NCI-H82 (cell line): ENCODE measurements at regions not wholly inside any gene's neighbourhood (a gene's known extent, or its start where the extent isn't known, plus 50 kb on each side); places are given as distances from the start of the nearest gene placed in this dataset.

Experiments used
- DNase-seq: peaks from one replicate; lab custom pipeline; 2025; lab: John Stamatoyannopoulos, UW

- no peak for DNase-seq
Observed at GRCh38 chr2:62302631-62303435, 106.9 kb downstream of the B3GNT2 start.

GRCh38 chr2:62300925-62301324 is 105.0 kb downstream of the B3GNT2 start:
- no peak for DNase-seq

- DNase-seq = peak; percentile 19
Observed at GRCh38 chr2:62297624-62298010, 101.7 kb downstream of the B3GNT2 start.

GRCh38 chr2:62296832-62297623 is 101.1 kb downstream of the B3GNT2 start:
- no peak for DNase-seq

- no peak for DNase-seq
Observed at GRCh38 chr2:62296034-62296831, 100.3 kb downstream of the B3GNT2 start.

GRCh38 chr2:62293490-62294271 is 97.8 kb downstream of the B3GNT2 start:
- no peak for DNase-seq

- no peak for DNase-seq
Observed at GRCh38 chr2:62293151-62293489, 97.2 kb downstream of the B3GNT2 start.

- peak; percentile 12 for DNase-seq
Observed at GRCh38 chr2:62292190-62292589, 96.3 kb downstream of the B3GNT2 start.

- DNase-seq = no peak
Observed at GRCh38 chr2:62291517-62292137, 95.7 kb downstream of the B3GNT2 start.

GRCh38 chr2:62291052-62291451 is 95.1 kb downstream of the B3GNT2 start:
- DNase-seq = no peak

- DNase-seq = peak; percentile 58
Observed at GRCh38 chr2:62287899-62288880, 92.3 kb downstream of the B3GNT2 start.

- no peak for DNase-seq
Observed at GRCh38 chr2:62287282-62287681, 91.4 kb downstream of the B3GNT2 start.

GRCh38 chr2:62286089-62286785 is 90.3 kb downstream of the B3GNT2 start:
- DNase-seq = no peak

GRCh38 chr2:62284980-62285379 is 89.1 kb downstream of the B3GNT2 start:
- DNase-seq = peak; percentile 10

- no peak for DNase-seq
Observed at GRCh38 chr2:62284471-62284870, 88.6 kb downstream of the B3GNT2 start.

GRCh38 chr2:62283147-62283546 is 87.2 kb downstream of the B3GNT2 start:
- DNase-seq = no peak

GRCh38 chr2:62281663-62282062 is 85.7 kb downstream of the B3GNT2 start:
- DNase-seq = no peak

GRCh38 chr2:62277688-62278087 is 81.8 kb downstream of the B3GNT2 start:
- DNase-seq = no peak
